Loucy (cell line): ENCODE measurements at regions not wholly inside any gene's neighbourhood (a gene's known extent, or its start where the extent isn't known, plus 50 kb on each side); places are given as distances from the start of the nearest gene placed in this dataset.

Experiments
- H2AFZ ChIP-seq: fragments of 200-600 bp; sonication (generic); 2 replicates; pipeline ENCODE4 v1.6.0; 2016; ENCODE audit warnings: antibody characterized with exemption, mild to moderate bottlenecking, low read length, moderate library complexity
- H3F3A ChIP-seq: fragments of 200-600 bp; 2 replicates; pipeline ENCODE4 v1.6.0; 2016; ENCODE audit warnings: antibody characterized with exemption, low read depth, mild to moderate bottlenecking
- H3K27me3 ChIP-seq: fragments of 200-600 bp; sonication (generic); 2 replicates; pipeline ENCODE4 v1.6.1; 2014; ENCODE audit warnings: low read length, mild to moderate bottlenecking; ENCODE audit not compliant: insufficient read depth, poor library complexity, severe bottlenecking
- H3K36me3 ChIP-seq: fragments of 200-600 bp; sonication (generic); 2 replicates; pipeline ENCODE4 v1.6.1; 2016; ENCODE audit warnings: low read length; ENCODE audit not compliant: insufficient read depth
- H3K4me1 ChIP-seq: fragments of 200-600 bp; sonication (generic); 2 replicates; pipeline ENCODE4 v1.5.1; 2014; ENCODE audit warnings: low read length, mild to moderate bottlenecking; ENCODE audit not compliant: insufficient read depth, poor library complexity, severe bottlenecking
- H3K4me2 ChIP-seq: fragments of 200-600 bp; sonication (generic); 2 replicates; pipeline ENCODE4 v1.6.0; 2014; ENCODE audit warnings: antibody characterized with exemption, low read length, low read depth, mild to moderate bottlenecking; ENCODE audit not compliant: poor library complexity, severe bottlenecking
- H3K4me3 ChIP-seq: fragments of 200-600 bp; sonication (generic); 2 replicates; pipeline ENCODE4 v1.5.1; 2014; ENCODE audit warnings: low read length, mild to moderate bottlenecking, mixed read lengths; ENCODE audit not compliant: poor library complexity, severe bottlenecking
- H3K79me2 ChIP-seq: fragments of 200-600 bp; sonication (generic); 2 replicates; pipeline ENCODE4 v1.6.1; 2014; ENCODE audit warnings: low read length; ENCODE audit not compliant: insufficient read depth
- H3K9ac ChIP-seq: fragments of 200-600 bp; sonication (generic); 2 replicates; pipeline ENCODE4 v1.6.0; 2014; ENCODE audit warnings: mild to moderate bottlenecking, low read depth, low read length, moderate library complexity; ENCODE audit not compliant: poor library complexity, severe bottlenecking
- H3K9me2 ChIP-seq: fragments of 200-600 bp; sonication (generic); replicated peaks from 2 replicates; pipeline ENCODE4 v1.6.1; 2016; ENCODE audit warnings: low read depth, low read length, mixed read lengths
- H3K9me3 ChIP-seq: fragments of 200-600 bp; sonication (generic); 2 replicates; pipeline ENCODE4 v1.6.1; 2014; ENCODE audit warnings: mild to moderate bottlenecking, antibody characterized with exemption, low read length, low read depth; ENCODE audit not compliant: insufficient read depth
- H4K20me1 ChIP-seq: fragments of 200-600 bp; sonication (generic); 2 replicates; pipeline ENCODE4 v1.6.0; 2014; ENCODE audit warnings: antibody characterized with exemption, low read length, mild to moderate bottlenecking; ENCODE audit not compliant: insufficient read depth, poor library complexity, severe bottlenecking
- EZH2phosphoT487 ChIP-seq: fragments of 200-600 bp; IDR thresholded peaks from 2 replicates; pipeline ENCODE4 v1.6.1; 2018; ENCODE audit warnings: antibody characterized with exemption, mild to moderate bottlenecking, moderate library complexity, borderline replicate concordance
- TF ChIP-seq, protein P1 (sequence below): fragments of 200-600 bp; sonication (generic); conservative IDR thresholded peaks from 2 replicates; pipeline ENCODE4 v1.5.1; 2014; ENCODE audit warnings: mild to moderate bottlenecking, antibody characterized with exemption, low read length

DNA sequence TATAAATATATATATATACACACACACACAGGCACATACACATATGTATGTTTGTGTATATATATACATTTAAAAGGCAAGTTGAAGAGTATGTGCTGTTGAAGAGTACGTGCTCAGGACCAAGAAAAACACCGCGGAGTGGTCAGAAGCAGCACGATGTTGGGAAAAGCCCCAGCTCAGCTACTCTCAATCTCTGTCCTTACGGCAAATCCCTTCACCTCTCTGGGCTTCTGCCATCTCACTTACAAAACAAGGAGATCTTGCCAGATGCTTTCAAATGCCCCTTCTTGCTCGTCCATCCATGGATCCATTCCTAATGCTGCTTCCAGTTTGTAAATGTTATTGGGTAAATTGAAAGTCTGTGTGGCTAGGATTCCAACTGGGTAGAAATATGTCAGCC lies 333.9 kb downstream of the BCL11A start:
- Histone ChIP-seq H3K9me3 (no peaks in the 10 kb centered on the region), H4K20me1 (no peaks in the 10 kb centered on the region), H3K36me3 (no peaks in the 10 kb centered on the region), H2AFZ (no peak overlapping the region), H3K4me3 (no peak overlapping the region), H3K9ac (no peak overlapping the region), H3K4me1 (no peaks in the 10 kb centered on the region), H3K9me2 (no peaks in the 10 kb centered on the region), H3K79me2 (no peaks in the 10 kb centered on the region), H3K27me3 (no peaks in the 10 kb centered on the region), H3K4me2 (no peak overlapping the region), H3F3A (no peaks in the 10 kb centered on the region)
- TF ChIP-seq, protein P1, sequence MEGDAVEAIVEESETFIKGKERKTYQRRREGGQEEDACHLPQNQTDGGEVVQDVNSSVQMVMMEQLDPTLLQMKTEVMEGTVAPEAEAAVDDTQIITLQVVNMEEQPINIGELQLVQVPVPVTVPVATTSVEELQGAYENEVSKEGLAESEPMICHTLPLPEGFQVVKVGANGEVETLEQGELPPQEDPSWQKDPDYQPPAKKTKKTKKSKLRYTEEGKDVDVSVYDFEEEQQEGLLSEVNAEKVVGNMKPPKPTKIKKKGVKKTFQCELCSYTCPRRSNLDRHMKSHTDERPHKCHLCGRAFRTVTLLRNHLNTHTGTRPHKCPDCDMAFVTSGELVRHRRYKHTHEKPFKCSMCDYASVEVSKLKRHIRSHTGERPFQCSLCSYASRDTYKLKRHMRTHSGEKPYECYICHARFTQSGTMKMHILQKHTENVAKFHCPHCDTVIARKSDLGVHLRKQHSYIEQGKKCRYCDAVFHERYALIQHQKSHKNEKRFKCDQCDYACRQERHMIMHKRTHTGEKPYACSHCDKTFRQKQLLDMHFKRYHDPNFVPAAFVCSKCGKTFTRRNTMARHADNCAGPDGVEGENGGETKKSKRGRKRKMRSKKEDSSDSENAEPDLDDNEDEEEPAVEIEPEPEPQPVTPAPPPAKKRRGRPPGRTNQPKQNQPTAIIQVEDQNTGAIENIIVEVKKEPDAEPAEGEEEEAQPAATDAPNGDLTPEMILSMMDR, result no peak
- TF ChIP-seq EZH2phosphoT487, result no peak

DNA sequence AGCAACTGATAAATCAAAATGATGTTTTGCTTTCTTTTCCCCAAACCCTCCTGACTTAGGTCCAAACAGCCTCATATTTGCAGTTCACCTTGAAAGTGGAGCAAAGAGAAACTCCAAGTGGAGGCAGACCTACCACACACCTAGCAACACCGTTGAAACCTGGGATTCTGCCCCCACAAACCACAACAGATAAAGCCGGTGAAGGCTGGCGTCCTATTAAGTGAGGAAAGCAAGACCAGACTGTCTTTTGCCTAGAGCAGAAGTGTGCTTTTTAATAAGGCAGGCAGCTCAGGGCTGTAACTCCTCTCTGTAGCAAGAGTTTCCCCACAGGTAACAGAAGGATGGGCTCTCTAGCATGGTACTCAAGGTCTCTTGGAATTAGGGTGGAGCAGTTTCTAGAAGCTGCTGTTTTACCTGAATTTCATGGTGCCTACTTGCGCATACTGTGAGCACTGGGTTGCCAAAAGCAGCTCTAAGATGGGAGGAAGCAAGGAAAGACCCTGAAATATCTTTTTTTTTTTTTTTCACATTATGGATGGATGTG lies 336.9 kb downstream of the BCL11A start:
- H3F3A ChIP-seq, result no peaks in the 10 kb centered on the region
- H2AFZ ChIP-seq, result no peak overlapping the region
- no peak overlapping the region for H3K9ac ChIP-seq
- no peaks in the 10 kb centered on the region for H3K36me3 ChIP-seq
- no peaks in the 10 kb centered on the region for H3K4me1 ChIP-seq
- H3K27me3 ChIP-seq, result no peaks in the 10 kb centered on the region
- no peaks in the 10 kb centered on the region for H3K79me2 ChIP-seq
- no peaks in the 10 kb centered on the region for H3K9me3 ChIP-seq
- no peak for TF ChIP-seq EZH2phosphoT487
- TF ChIP-seq, protein P1, result no peak
- no peak overlapping the region for H3K4me3 ChIP-seq
- no peaks in the 10 kb centered on the region for H3K9me2 ChIP-seq
- H4K20me1 ChIP-seq, result no peaks in the 10 kb centered on the region
- no peak overlapping the region for H3K4me2 ChIP-seq

DNA sequence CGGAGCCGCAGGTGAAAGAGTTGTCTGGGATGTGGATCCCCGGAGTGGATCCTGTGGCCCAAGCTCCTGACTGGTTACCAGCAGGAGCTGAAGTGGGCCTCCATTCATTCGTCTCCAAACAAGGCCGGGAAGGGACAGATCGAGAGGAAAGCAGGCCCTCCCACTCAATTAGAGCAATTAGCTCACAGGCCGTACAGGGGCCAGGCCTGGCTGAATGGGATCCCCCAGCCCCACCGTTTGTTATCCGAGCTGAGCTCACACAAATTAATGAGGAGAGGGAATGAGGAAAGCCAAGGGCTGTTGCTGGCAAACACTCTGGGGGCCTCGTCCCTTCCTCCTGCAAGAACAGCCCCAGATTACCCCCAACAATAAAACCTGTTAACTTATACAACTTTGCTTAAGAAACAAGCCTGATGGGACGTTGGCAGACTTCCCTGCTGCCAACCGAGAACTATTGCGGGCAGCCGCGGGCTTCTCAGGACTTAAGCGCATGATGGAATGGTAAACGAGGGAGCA lies 338.0 kb downstream of the BCL11A start:
- Histone ChIP-seq H3K4me3 (no peak overlapping the region), H3K79me2 (no peaks in the 10 kb centered on the region), H3K36me3 (no peaks in the 10 kb centered on the region), H4K20me1 (no peaks in the 10 kb centered on the region), H3K9ac (no peak overlapping the region), H3K4me2 (no peak overlapping the region), H3F3A (no peaks in the 10 kb centered on the region), H3K27me3 (no peaks in the 10 kb centered on the region), H3K9me3 (no peaks in the 10 kb centered on the region), H3K4me1 (no peaks in the 10 kb centered on the region), H3K9me2 (no peaks in the 10 kb centered on the region), H2AFZ (no peak overlapping the region)
- TF ChIP-seq, protein P1, result no peak
- TF ChIP-seq EZH2phosphoT487, result no peak
